SJSA1 (cell line): ENCODE measurements at regions not wholly inside any gene's neighbourhood (a gene's known extent, or its start where the extent isn't known, plus 50 kb on each side); places are given as distances from the start of the nearest gene placed in this dataset.
"Not testable (repeated sequence)": the region's sequence is repeated elsewhere in the genome, so short reads cannot be mapped to it uniquely, and the experiment has no call there.

ENCODE experiments used
- DNase-seq, 2 experiments: peaks; one replicate each; pipeline ENCODE4 v3.0.0-alpha.2; 2015 to 2020; ENCODE audit warnings: low spot score in 2 of 2, low read depth in 1 of 2
- H3K27ac ChIP-seq: fragments of 250-450 bp; sonication (Bioruptor Pico); 2 replicates; pipeline ENCODE4 v1.5.1; 2020; ENCODE audit warnings: mild to moderate bottlenecking, moderate library complexity
- H3K27me3 ChIP-seq: fragments of 250-450 bp; sonication (Bioruptor Pico); replicated peaks from 2 replicates; pipeline ENCODE4 v1.5.1; 2020; ENCODE audit warnings: mild to moderate bottlenecking, moderate library complexity
- H3K36me3 ChIP-seq: fragments of 250-450 bp; sonication (Bioruptor Pico); 2 replicates; pipeline ENCODE4 v1.5.1; 2020; ENCODE audit warnings: mild to moderate bottlenecking
- H3K4me1 ChIP-seq: fragments of 250-450 bp; sonication (Bioruptor Pico); replicated peaks from 2 replicates; pipeline ENCODE4 v1.6.1; 2021; ENCODE audit warnings: mild to moderate bottlenecking
- H3K4me3 ChIP-seq: fragments of 250-450 bp; sonication (Bioruptor Pico); 2 replicates; pipeline ENCODE4 v1.5.1; 2020; ENCODE audit warnings: mild to moderate bottlenecking
- H3K9me3 ChIP-seq: fragments of 250-450 bp; sonication (Bioruptor Pico); replicated peaks from 2 replicates; pipeline ENCODE4 v1.5.1; 2020; ENCODE audit warnings: mild to moderate bottlenecking

GRCh38 chr4:63269156-63269555 is 1140.1 kb downstream of the TECRL start:
- no peak for DNase-seq
- no peaks in the 10 kb centered on the region for H3K9me3 ChIP-seq
- H3K4me3 ChIP-seq, result no peak overlapping the region
- H3K4me1 ChIP-seq, result no peaks in the 10 kb centered on the region
- no peak overlapping the region for H3K27ac ChIP-seq
- H3K36me3 ChIP-seq, result no peaks in the 10 kb centered on the region
- no peaks in the 10 kb centered on the region for H3K27me3 ChIP-seq

- Histone ChIP-seq H3K4me1 (no peaks in the 10 kb centered on the region), H3K27ac (no peak overlapping the region), H3K4me3 (no peak overlapping the region), H3K36me3 (no peaks in the 10 kb centered on the region), H3K27me3 (no peaks in the 10 kb centered on the region), H3K9me3 (no peaks in the 10 kb centered on the region)
- no peak for DNase-seq
These were observed 1175.6 kb downstream of the TECRL start for GRCh38 chr4:63233671-63234070.

GRCh38 chr4:63232058-63232457 is 1177.2 kb downstream of the TECRL start:
- H3K27ac ChIP-seq, result no peak overlapping the region
- no peaks in the 10 kb centered on the region for H3K9me3 ChIP-seq
- no peaks in the 10 kb centered on the region for H3K4me1 ChIP-seq
- H3K36me3 ChIP-seq, result no peaks in the 10 kb centered on the region
- no peak for DNase-seq
- no peaks in the 10 kb centered on the region for H3K27me3 ChIP-seq
- H3K4me3 ChIP-seq, result no peak overlapping the region

- no peak for DNase-seq
- no peaks in the 10 kb centered on the region for H3K36me3 ChIP-seq
- no peak overlapping the region for H3K4me3 ChIP-seq
- no peaks in the 10 kb centered on the region for H3K9me3 ChIP-seq
- H3K4me1 ChIP-seq, result no peaks in the 10 kb centered on the region
- H3K27me3 ChIP-seq, result no peaks in the 10 kb centered on the region
- no peak overlapping the region for H3K27ac ChIP-seq
These were observed 1183.0 kb downstream of the TECRL start for GRCh38 chr4:63226229-63226628.

- no peak overlapping the region for H3K27ac ChIP-seq
- no peaks in the 10 kb centered on the region for H3K27me3 ChIP-seq
- no peaks in the 10 kb centered on the region for H3K36me3 ChIP-seq
- no peaks in the 10 kb centered on the region for H3K4me1 ChIP-seq
- H3K9me3 ChIP-seq, result no peaks in the 10 kb centered on the region
- H3K4me3 ChIP-seq, result no peak overlapping the region
- no peak for DNase-seq
These were observed 1186.8 kb downstream of the TECRL start for GRCh38 chr4:63222466-63222865.

GRCh38 chr4:63221477-63221876 is 1187.8 kb downstream of the TECRL start:
- H3K27me3 ChIP-seq, result no peaks in the 10 kb centered on the region
- no peak overlapping the region for H3K4me3 ChIP-seq
- H3K4me1 ChIP-seq, result no peaks in the 10 kb centered on the region
- H3K36me3 ChIP-seq, result no peaks in the 10 kb centered on the region
- H3K27ac ChIP-seq, result no peak overlapping the region
- H3K9me3 ChIP-seq, result no peaks in the 10 kb centered on the region
- no peak for DNase-seq

- Histone ChIP-seq H3K27me3 (no peaks in the 10 kb centered on the region), H3K9me3 (no peaks in the 10 kb centered on the region), H3K4me3 (no peak overlapping the region), H3K36me3 (no peaks in the 10 kb centered on the region), H3K27ac (no peak overlapping the region), H3K4me1 (no peaks in the 10 kb centered on the region)
- DNase-seq, result no peak
These were observed 1190.4 kb downstream of the TECRL start for GRCh38 chr4:63218856-63219255.

GRCh38 chr4:63214076-63214475 is 1195.2 kb downstream of the TECRL start:
- H3K4me1 ChIP-seq, result no peaks in the 10 kb centered on the region
- H3K27ac ChIP-seq, result no peak overlapping the region
- no peaks in the 10 kb centered on the region for H3K36me3 ChIP-seq
- H3K9me3 ChIP-seq, result peaks cover 2% of the 10 kb centered on the region; the same call in 1 of the 2 replicates
- DNase-seq, result no peak
- H3K27me3 ChIP-seq, result no peaks in the 10 kb centered on the region
- H3K4me3 ChIP-seq, result no peak overlapping the region

GRCh38 chr4:63211776-63212479 is 1197.3 kb downstream of the TECRL start:
- H3K27ac ChIP-seq, result no peak overlapping the region

GRCh38 chr4:63211375-63211774 is 1197.9 kb downstream of the TECRL start:
- no peaks in the 10 kb centered on the region for H3K4me1 ChIP-seq
- no peak overlapping the region for H3K27ac ChIP-seq
- H3K4me3 ChIP-seq, result no peak overlapping the region
- no peaks in the 10 kb centered on the region for H3K36me3 ChIP-seq
- H3K27me3 ChIP-seq, result no peaks in the 10 kb centered on the region
- DNase-seq, result no peak
- peaks cover 2% of the 10 kb centered on the region; the same call in 1 of the 2 replicates for H3K9me3 ChIP-seq

More at GRCh38 chr4:63211776-63212479, 1197.3 kb downstream of the TECRL start:
- no peaks in the 10 kb centered on the region for H3K36me3 ChIP-seq
- H3K4me3 ChIP-seq, result no peak overlapping the region
- DNase-seq, result no peak
- H3K9me3 ChIP-seq, result peaks cover 2% of the 10 kb centered on the region; the same call in 1 of the 2 replicates
- H3K27me3 ChIP-seq, result no peaks in the 10 kb centered on the region
- no peaks in the 10 kb centered on the region for H3K4me1 ChIP-seq

GRCh38 chr4:63193029-63193428 is 1216.2 kb downstream of the TECRL start:
- H3K27ac ChIP-seq, result not testable (repeated sequence)

GRCh38 chr4:63171341-63171740 is 1237.9 kb downstream of the TECRL start:
- H3K4me3 ChIP-seq, result no peak overlapping the region
- H3K4me1 ChIP-seq, result no peaks in the 10 kb centered on the region
- H3K9me3 ChIP-seq, result no peaks in the 10 kb centered on the region
- no peaks in the 10 kb centered on the region for H3K36me3 ChIP-seq
- no peaks in the 10 kb centered on the region for H3K27me3 ChIP-seq
- DNase-seq, result no peak
- no peak overlapping the region for H3K27ac ChIP-seq

More at GRCh38 chr4:63193029-63193428, 1216.2 kb downstream of the TECRL start:
- H3K27me3 ChIP-seq, H3K4me1 ChIP-seq, H3K9me3 ChIP-seq, DNase-seq, H3K4me3 ChIP-seq, H3K36me3 ChIP-seq: not testable (repeated sequence)

- no peak overlapping the region for H3K4me3 ChIP-seq
- H3K4me1 ChIP-seq, result no peaks in the 10 kb centered on the region
- DNase-seq, result no peak
- H3K27me3 ChIP-seq, result no peaks in the 10 kb centered on the region
- H3K27ac ChIP-seq, result no peak overlapping the region
- H3K9me3 ChIP-seq, result no peaks in the 10 kb centered on the region
- no peaks in the 10 kb centered on the region for H3K36me3 ChIP-seq
These were observed 1238.3 kb downstream of the TECRL start for GRCh38 chr4:63170923-63171322.

GRCh38 chr4:63169836-63170235 is 1239.4 kb downstream of the TECRL start:
- Histone ChIP-seq H3K27me3 (no peaks in the 10 kb centered on the region), H3K9me3 (0 out of 2 replicates have a peak, but pooled peaks cover 3% of the 10 kb centered on the region), H3K36me3 (no peaks in the 10 kb centered on the region), H3K4me3 (no peak overlapping the region), H3K4me1 (no peaks in the 10 kb centered on the region), H3K27ac (no peak overlapping the region)
- no peak for DNase-seq

GRCh38 chr4:63155561-63155960 is 1253.7 kb downstream of the TECRL start:
- H3K27me3 ChIP-seq, result no peaks in the 10 kb centered on the region
- H3K36me3 ChIP-seq, result no peaks in the 10 kb centered on the region
- H3K27ac ChIP-seq, result no peak overlapping the region
- no peak overlapping the region for H3K4me3 ChIP-seq
- no peak for DNase-seq
- H3K9me3 ChIP-seq, result peaks cover 6% of the 10 kb centered on the region; the same call in 1 of the 2 replicates
- no peaks in the 10 kb centered on the region for H3K4me1 ChIP-seq
